PFSK-1 (cell line): ENCODE measurements at regions not wholly inside any gene's neighbourhood (a gene's known extent, or its start where the extent isn't known, plus 50 kb on each side); places are given as distances from the start of the nearest gene placed in this dataset.

Experiments used
- FOXP2 ChIP-seq: optimal IDR thresholded peaks from 2 replicates; pipeline ENCODE3; 2011; ENCODE audit warnings: borderline replicate concordance, control low read depth, inconsistent platforms; ENCODE audit not compliant: insufficient read depth; ENCODE audit errors: extremely low read length, extremely low read depth
- POLR2AphosphoS5 ChIP-seq: IDR thresholded peaks from 2 replicates; pipeline ENCODE4 v1.6.1; 2012; ENCODE audit warnings: low read depth, mild to moderate bottlenecking, control low read depth, low read length, moderate library complexity
- REST ChIP-seq, 2 experiments: IDR thresholded peaks; 2 replicates each; pipeline versions ENCODE4 v1.6.1 to v1.8.0; 2011 to 2012; ENCODE audit warnings: low read depth in 2 of 2, low read length in 2 of 2, control low read depth in 1 of 2, inconsistent platforms in 1 of 2, mild to moderate bottlenecking in 1 of 2, moderate library complexity in 1 of 2; ENCODE audit not compliant: insufficient read depth in 1 of 2
- SIN3A ChIP-seq: IDR thresholded peaks from 2 replicates; pipeline ENCODE4 v1.6.1; 2012; ENCODE audit warnings: mild to moderate bottlenecking, low read length, moderate library complexity, borderline replicate concordance; ENCODE audit not compliant: insufficient read depth
- TAF1 ChIP-seq: IDR thresholded peaks from 2 replicates; pipeline ENCODE4 v1.6.1; 2012; ENCODE audit warnings: low read length, control low read depth, borderline replicate concordance; ENCODE audit not compliant: insufficient read depth

- TF ChIP-seq SIN3A = no peak
- TF ChIP-seq REST (IDR thresholded peaks at IDR 0.05; ENCODE audit: insufficient read depth in 1 of 2, low read depth in 2 of 2, low read length in 2 of 2) = no peak
- no peak for TF ChIP-seq TAF1
- no peak for TF ChIP-seq POLR2AphosphoS5
- TF ChIP-seq FOXP2 = no peak
Observed at GRCh38 chr5:111863801-111864200, 106.8 kb upstream of the NREP start.

GRCh38 chr5:111859533-111860270 is 102.7 kb upstream of the NREP start:
- TF ChIP-seq TAF1 = no peak
- TF ChIP-seq POLR2AphosphoS5 = no peak
- TF ChIP-seq REST (IDR thresholded peaks at IDR 0.05; ENCODE audit: insufficient read depth in 1 of 2, low read depth in 2 of 2, low read length in 2 of 2) = no peak
- TF ChIP-seq FOXP2 = no peak
- TF ChIP-seq SIN3A = no peak

GRCh38 chr5:111859031-111859430 is 102.0 kb upstream of the NREP start:
- TF ChIP-seq FOXP2 (no peak), TAF1 (no peak), SIN3A (no peak), REST (IDR thresholded peaks at IDR 0.05; ENCODE audit: insufficient read depth in 1 of 2, low read depth in 2 of 2, low read length in 2 of 2) (no peak), POLR2AphosphoS5 (no peak)

- no peak for TF ChIP-seq TAF1
- no peak for TF ChIP-seq FOXP2
- no peak for TF ChIP-seq REST (IDR thresholded peaks at IDR 0.05; ENCODE audit: insufficient read depth in 1 of 2, low read depth in 2 of 2, low read length in 2 of 2)
- no peak for TF ChIP-seq SIN3A
- no peak for TF ChIP-seq POLR2AphosphoS5
Observed at GRCh38 chr5:111857623-111858022, 100.6 kb upstream of the NREP start.
